HG02678 (cell line): ENCODE measurements at regions not wholly inside any gene's neighbourhood (a gene's known extent, or its start where the extent isn't known, plus 50 kb on each side); places are given as distances from the start of the nearest gene placed in this dataset.
"Not testable (repeated sequence)": the region's sequence is repeated elsewhere in the genome, so short reads cannot be mapped to it uniquely, and the experiment has no call there.

Experiments
- ATAC-seq: cut with Tn5 transposase; IDR thresholded peaks from one replicate; pipeline ENCODE4 v1.9.1; 2021; ENCODE audit warnings: mild to moderate bottlenecking, moderate library complexity; ENCODE audit not compliant: unreplicated experiment

GRCh38 chr18:26653943-26654615 lies 105.7 kb upstream of the KCTD1 start:
- no peak for ATAC-seq

DNA sequence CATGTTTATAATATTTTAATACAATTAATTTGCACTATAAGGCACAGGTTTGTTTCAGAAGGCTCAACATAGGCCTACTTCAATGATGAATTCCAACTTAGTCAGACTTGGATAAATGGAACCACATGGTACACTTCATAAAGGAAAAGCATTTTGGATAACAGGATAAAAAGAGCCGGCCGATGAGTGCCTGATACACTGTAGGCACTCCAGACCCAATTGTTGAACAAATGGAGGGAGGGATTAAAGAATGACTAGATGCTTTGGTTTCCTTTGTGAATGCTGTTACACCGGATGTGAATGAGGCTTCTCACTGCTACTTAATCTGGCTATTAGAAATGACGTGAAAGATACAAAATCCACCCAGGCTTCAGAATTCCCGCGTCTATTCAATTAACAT lies 104.1 kb upstream of the KCTD1 start:
- no peak for ATAC-seq

- ATAC-seq = no peak
Measured at GRCh38 chr18:26650310-26651268, 102.2 kb upstream of the KCTD1 start.

DNA sequence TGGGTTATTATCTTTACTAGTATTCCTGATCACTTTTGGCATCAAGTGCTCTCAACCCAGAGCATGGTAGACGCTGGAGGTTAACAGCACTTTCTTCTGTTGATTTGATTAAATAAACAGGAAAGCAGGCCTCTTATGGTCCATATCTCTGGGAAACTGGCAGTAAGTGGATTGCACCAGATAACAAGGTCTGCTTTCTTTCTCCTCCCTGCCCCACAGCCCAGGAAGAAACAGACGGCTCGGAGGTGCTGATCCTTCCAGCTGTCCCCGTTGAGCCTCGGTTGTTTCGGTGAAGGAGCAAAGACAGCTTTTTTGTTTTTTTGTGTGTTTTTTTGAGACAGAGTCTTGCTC lies 100.8 kb upstream of the KCTD1 start:
- no peak for ATAC-seq

GRCh38 chr18:26648509-26649192 lies 100.3 kb upstream of the KCTD1 start:
- no peak for ATAC-seq

- no peak for ATAC-seq
Measured at GRCh38 chr18:26646901-26647300, 98.5 kb upstream of the KCTD1 start.

DNA sequence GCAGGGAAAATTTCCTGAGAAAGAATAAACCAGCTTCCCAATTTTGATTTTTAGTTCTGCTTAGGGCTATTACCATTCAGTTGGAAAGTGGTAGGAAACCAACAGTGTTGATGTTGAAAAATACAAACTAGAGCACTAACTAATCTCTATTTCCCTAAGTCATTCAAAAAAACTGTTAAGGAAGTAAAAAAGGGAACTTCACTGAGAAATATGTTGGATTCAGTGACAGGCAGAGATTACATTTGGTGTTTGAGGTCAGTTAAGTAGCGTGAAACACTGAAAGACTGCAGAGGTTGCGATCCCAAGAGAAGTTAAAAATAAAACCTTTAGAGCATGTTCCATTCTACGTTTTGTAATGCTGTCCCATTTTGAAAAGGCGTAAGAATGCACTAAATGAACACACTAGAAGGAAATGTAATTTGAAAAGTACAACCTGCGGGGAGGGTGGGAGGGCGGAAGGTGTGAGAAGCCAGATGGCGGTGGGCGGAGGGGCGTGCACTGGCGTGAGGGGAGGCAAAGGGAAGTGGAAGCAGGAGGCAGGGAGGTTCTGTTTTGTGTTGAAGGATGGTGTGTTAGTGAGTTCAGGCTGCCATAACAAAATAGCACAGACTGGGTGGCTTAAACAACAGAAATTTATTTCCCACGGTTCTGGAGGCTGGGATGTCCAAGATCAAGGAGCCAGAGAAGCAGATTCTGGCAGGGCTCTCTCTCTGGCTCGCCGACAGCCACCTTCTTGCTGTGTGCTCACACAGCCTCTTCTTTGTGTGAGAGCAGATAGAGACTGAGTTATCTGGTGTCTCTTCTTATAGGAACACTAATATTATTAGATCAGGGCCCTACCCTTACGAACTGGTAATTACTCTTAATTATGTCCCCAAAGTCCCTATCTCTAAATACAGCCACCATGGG lies 94.3 kb upstream of the KCTD1 start:
- no peak for ATAC-seq

DNA sequence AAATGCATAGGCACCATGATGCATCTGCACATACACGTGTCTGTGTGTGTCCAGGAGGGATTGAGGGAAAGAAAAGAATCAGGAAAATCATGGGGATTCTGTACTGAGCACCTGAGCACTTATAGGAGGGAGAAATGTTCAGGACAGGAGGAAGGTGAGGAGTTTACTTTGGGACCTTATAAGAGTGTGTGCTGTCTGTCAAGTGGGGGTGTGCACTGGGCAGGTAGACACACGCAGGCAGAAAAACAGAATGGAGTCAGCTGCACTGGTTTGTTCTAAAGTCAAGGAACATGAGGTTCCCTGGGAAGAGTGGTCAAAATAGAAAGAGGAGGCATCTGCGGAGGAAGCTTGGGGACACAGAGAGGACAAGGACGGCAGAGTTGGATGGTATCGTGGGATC lies 92.2 kb upstream of the KCTD1 start:
- ATAC-seq = no peak

DNA sequence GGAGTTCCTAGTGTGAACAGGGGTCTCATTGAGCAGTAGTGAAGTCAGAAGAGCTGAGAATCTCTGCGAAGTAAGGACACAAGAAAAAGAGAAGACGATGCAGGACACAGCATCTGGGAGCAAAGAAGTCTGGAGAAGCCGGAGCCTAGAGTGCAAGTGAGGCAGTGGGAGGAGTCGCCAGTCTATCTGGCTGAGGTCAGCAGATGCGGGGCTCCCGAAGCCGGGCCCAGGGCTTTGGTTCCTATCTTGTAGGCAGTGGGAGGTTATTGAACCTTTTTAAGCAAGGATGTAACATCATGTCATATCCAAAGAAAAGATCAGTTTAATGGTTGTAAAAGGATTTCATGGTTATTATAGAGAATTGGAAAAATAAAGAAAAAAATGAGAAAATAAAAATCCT lies 90.8 kb upstream of the KCTD1 start:
- no peak for ATAC-seq

DNA sequence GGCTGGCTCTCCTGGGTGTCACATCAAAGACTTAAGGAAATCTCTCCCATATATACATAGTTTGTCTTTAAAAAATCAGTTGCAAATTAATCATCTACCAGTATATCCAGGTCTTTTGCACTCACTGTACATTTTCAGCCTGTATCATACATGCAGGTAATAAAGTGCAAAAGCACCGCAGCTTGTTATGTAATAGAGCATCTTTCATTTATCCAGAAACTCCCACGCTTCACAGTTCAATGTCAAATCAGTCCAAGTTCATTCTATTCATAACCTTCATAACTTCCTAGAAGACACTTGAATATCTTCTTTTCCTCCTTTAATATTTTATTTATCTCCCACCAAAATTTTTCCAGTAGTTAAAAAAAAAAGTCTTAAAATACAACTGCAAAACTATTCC lies 89.6 kb upstream of the KCTD1 start:
- ATAC-seq = no peak

DNA sequence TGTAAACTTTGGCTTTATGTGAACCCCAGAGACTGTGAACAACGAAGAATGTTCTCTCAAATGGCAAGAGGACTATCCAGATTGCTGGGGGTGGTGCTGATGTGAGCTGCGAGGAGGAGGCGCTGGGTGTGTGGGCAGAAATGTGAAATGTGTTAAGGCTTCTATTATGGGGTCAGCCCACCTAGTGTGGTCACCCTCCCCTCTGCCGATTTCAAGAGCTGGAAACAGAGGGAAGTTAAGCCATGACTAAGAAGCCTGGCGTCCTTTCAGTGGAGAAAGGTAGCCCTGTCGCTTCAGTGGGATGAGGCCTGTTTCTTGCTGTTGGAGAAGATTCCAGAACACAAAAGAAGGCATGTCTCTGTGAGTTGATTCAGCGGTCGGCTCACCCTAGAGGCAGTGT lies 89.0 kb upstream of the KCTD1 start:
- no peak for ATAC-seq

GRCh38 chr18:26635466-26635865 lies 87.1 kb upstream of the KCTD1 start:
- no peak for ATAC-seq

GRCh38 chr18:26634631-26635030 lies 86.3 kb upstream of the KCTD1 start:
- no peak for ATAC-seq

GRCh38 chr18:26631135-26631534 lies 82.8 kb upstream of the KCTD1 start:
- ATAC-seq = no peak

- no peak for ATAC-seq
Measured at GRCh38 chr18:26630596-26630995, 82.2 kb upstream of the KCTD1 start.

DNA sequence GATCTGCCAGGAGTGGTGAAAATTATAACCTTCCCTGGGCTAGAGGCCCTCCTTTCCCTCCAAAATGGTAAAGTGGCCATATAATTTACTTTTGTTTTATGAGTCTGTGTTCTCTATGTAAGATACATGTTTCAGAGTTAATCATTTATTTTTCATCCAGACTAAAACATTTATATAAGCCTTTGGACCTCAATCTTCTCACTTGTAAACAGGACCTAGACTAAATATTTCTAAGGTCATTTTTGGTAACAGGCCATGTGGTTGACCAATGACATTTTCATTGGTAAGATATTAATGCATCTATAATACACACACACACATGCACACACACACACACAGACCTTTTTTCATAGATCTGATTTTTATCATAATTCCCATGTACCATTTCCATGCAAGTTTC lies 79.7 kb upstream of the KCTD1 start:
- ATAC-seq = no peak

- no peak for ATAC-seq
Measured at GRCh38 chr18:26624443-26624842, 76.1 kb upstream of the KCTD1 start.

- ATAC-seq = not testable (repeated sequence)
Measured at GRCh38 chr18:26623314-26623713, 75.0 kb upstream of the KCTD1 start.

GRCh38 chr18:26621161-26622026 lies 73.0 kb upstream of the KCTD1 start:
- peak; percentile 85 for ATAC-seq

- no peak for ATAC-seq
Measured at GRCh38 chr18:26619350-26619749, 71.0 kb upstream of the KCTD1 start.
